ENCODE measurements at regions not wholly inside any gene's neighbourhood (a gene's known extent, or its start where the extent isn't known, plus 50 kb on each side); places are given as distances from the start of the nearest gene placed in this dataset.

GRCh38 chrX:5431823-5432222 is 796.8 kb downstream of the NLGN4X start:
- H3K27ac Mint-ChIP-seq: no peak overlapping the region
- DNase-seq: no peak
- POLR2A ChIA-PET: no interaction called here

GRCh38 chrX:5425119-5425518 is 803.5 kb downstream of the NLGN4X start:
- POLR2A ChIA-PET: no interaction called here

More at GRCh38 chrX:5431823-5432222, 796.8 kb downstream of the NLGN4X start:
- Histone ChIP-seq H3K9me3 (ENCODE audit: control insufficient read depth in 1 of 2, insufficient read depth in 1 of 2, low read length in 2 of 2) (peaks cover 0 to 3% of the 10 kb centered on the region in 2 experiments), H3K27me3 (ENCODE audit: control insufficient read depth in 1 of 2, insufficient read depth in 2 of 2, low read length in 2 of 2) (no peaks in the 10 kb centered on the region), H3K27ac (ENCODE audit: low read depth in 1 of 2, low read length in 2 of 2) (no peak overlapping the region), H3K36me3 (ENCODE audit: insufficient read depth, low read length) (no peaks in the 10 kb centered on the region), H3K4me1 (ENCODE audit: insufficient read depth, low read length) (no peaks in the 10 kb centered on the region), H3K4me3 (ENCODE audit: low read length) (no peak overlapping the region)
- Mint-ChIP-seq H3K4me3 (no peak overlapping the region), H3K4me1 (ENCODE audit: low read depth) (no peaks in the 10 kb centered on the region), H3K27me3 (no peaks in the 10 kb centered on the region), H3K36me3 (ENCODE audit: low read depth) (no peaks in the 10 kb centered on the region), H3K9me3 (no peaks in the 10 kb centered on the region)
- CTCF ChIA-PET: no interaction called here
- ATAC-seq (ENCODE audit: poor library complexity): no peak
- no peak for TF ChIP-seq CTCF (IDR thresholded peaks at IDR 0.05)
- intact Hi-C loops (cut with DNase I, micrococcal nuclease): no loop called here

GRCh38 chrX:5417381-5417780 is 811.3 kb downstream of the NLGN4X start:
- no peak overlapping the region for H3K27ac Mint-ChIP-seq
- H3K9me3 Mint-ChIP-seq: no peaks in the 10 kb centered on the region
- Histone ChIP-seq H3K27me3 (ENCODE audit: control insufficient read depth in 1 of 2, insufficient read depth in 2 of 2, low read length in 2 of 2) (no peaks in the 10 kb centered on the region), H3K4me3 (ENCODE audit: low read length) (no peak overlapping the region), H3K9me3 (ENCODE audit: control insufficient read depth in 1 of 2, insufficient read depth in 1 of 2, low read length in 2 of 2) (no peaks in the 10 kb centered on the region), H3K36me3 (ENCODE audit: insufficient read depth, low read length) (no peaks in the 10 kb centered on the region), H3K27ac (ENCODE audit: low read depth in 1 of 2, low read length in 2 of 2) (no peak overlapping the region), H3K4me1 (ENCODE audit: insufficient read depth, low read length) (no peaks in the 10 kb centered on the region)
- no peak overlapping the region for H3K4me3 Mint-ChIP-seq
- CTCF ChIA-PET: no interaction called here
- H3K36me3 Mint-ChIP-seq (ENCODE audit: low read depth): no peaks in the 10 kb centered on the region
- DNase-seq (no peak), ATAC-seq (ENCODE audit: poor library complexity) (no peak)
- intact Hi-C loops (cut with DNase I, micrococcal nuclease): no loop called here
- POLR2A ChIA-PET: no interaction called here
- no peak for TF ChIP-seq CTCF (IDR thresholded peaks at IDR 0.05)
- no peaks in the 10 kb centered on the region for H3K27me3 Mint-ChIP-seq
- H3K4me1 Mint-ChIP-seq (ENCODE audit: low read depth): no peaks in the 10 kb centered on the region

More at GRCh38 chrX:5425119-5425518, 803.5 kb downstream of the NLGN4X start:
- Histone ChIP-seq H3K4me3 (ENCODE audit: low read length) (no peak overlapping the region), H3K4me1 (ENCODE audit: insufficient read depth, low read length) (no peaks in the 10 kb centered on the region), H3K27me3 (ENCODE audit: control insufficient read depth in 1 of 2, insufficient read depth in 2 of 2, low read length in 2 of 2) (no peaks in the 10 kb centered on the region), H3K9me3 (ENCODE audit: control insufficient read depth in 1 of 2, insufficient read depth in 1 of 2, low read length in 2 of 2) (peaks cover 0 to 3% of the 10 kb centered on the region in 2 experiments), H3K27ac (ENCODE audit: low read depth in 1 of 2, low read length in 2 of 2) (no peak overlapping the region), H3K36me3 (ENCODE audit: insufficient read depth, low read length) (no peaks in the 10 kb centered on the region)
- Mint-ChIP-seq H3K4me1 (ENCODE audit: low read depth) (no peaks in the 10 kb centered on the region), H3K36me3 (ENCODE audit: low read depth) (no peaks in the 10 kb centered on the region), H3K9me3 (peaks cover 2% of the 10 kb centered on the region), H3K27ac (no peak overlapping the region), H3K4me3 (no peak overlapping the region), H3K27me3 (no peaks in the 10 kb centered on the region)
- ATAC-seq (ENCODE audit: poor library complexity) (no peak), DNase-seq (no peak)
- intact Hi-C loops (cut with DNase I, micrococcal nuclease): no loop called here
- TF ChIP-seq CTCF (IDR thresholded peaks at IDR 0.05): no peak
- CTCF ChIA-PET: no interaction called here

Measured in CD4-positive, alpha-beta T cell (primary cell).